BLaER1 (cell line): ENCODE measurements at regions not wholly inside any gene's neighbourhood (a gene's known extent, or its start where the extent isn't known, plus 50 kb on each side); places are given as distances from the start of the nearest gene placed in this dataset.

Experiments
- H3K27ac ChIP-seq: shearing (Covaris generic); formaldehyde crosslinking; 2 replicates; pipeline ENCODE4 v1.8.1; 2022
- H3K27me3 ChIP-seq: shearing (Covaris generic); formaldehyde crosslinking; 2 replicates; pipeline ENCODE4 v1.8.1; 2022
- H3K36me3 ChIP-seq: shearing (Covaris generic); formaldehyde crosslinking; 2 replicates; pipeline ENCODE4 v1.8.1; 2022
- H3K4me1 ChIP-seq: shearing (Covaris generic); formaldehyde crosslinking; 2 replicates; pipeline ENCODE4 v1.8.1; 2022
- H3K4me2 ChIP-seq: shearing (Covaris generic); formaldehyde crosslinking; 2 replicates; pipeline ENCODE4 v1.8.1; 2022
- H3K4me3 ChIP-seq: shearing (Covaris generic); formaldehyde crosslinking; 2 replicates; pipeline ENCODE4 v1.8.1; 2022
- H3K9ac ChIP-seq: shearing (Covaris generic); formaldehyde crosslinking; 2 replicates; pipeline ENCODE4 v1.8.1; 2022
- H3K9me3 ChIP-seq: shearing (Covaris generic); formaldehyde crosslinking; 2 replicates; pipeline ENCODE4 v1.8.1; 2022
- H4K20me1 ChIP-seq: shearing (Covaris generic); formaldehyde crosslinking; 2 replicates; pipeline ENCODE4 v1.8.1; 2022
- Cebpa-rat ChIP-seq: shearing (Covaris generic); IDR thresholded peaks from 2 replicates; pipeline ENCODE4 v1.8.1; 2022

DNA sequence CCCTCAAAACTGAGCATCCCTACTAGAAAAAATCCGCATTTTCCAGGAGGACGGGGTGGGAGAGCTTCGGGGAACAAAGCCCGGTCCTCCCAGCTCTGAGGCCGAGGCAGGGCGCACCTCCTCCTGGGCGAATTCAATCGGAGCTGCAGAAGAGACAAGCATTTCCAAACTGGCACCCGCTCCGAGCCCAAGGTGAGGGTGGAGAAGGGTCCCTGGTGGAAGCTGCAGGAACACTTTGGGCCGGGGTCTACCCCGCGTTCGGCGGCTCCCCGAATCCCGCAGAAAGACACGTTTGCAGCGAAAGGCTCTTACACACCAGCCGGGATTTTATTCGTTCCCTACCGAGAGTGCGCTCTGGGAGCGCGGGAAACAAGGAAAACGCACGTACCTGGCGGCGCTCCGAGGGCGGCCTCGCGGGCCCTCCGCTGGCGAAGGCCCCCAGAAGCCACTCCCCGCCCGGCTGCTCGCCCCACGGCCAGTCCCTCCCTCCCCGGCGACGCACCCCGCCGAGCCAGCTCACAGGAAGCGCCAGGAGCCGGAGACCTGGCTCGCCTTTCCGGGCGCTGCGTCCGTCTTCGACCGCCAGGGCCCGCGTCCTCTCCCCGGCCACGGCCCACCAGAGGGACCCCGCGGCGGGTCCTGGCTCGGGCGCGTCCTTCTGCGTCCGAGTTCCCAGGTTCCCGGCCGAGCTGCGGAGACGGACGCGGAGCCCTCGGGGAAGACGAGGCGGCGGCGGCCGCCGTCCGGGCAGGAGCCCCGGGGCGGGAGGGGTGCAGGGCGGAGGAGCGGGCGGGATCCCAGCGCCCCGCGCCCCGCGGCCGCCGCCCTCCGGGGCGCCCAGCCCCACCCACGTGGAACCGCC lies 49.8 kb upstream of the BAHCC1 start:
- Histone ChIP-seq H3K4me3 (peak overlapping the region; percentile 96), H3K4me2 (peak overlapping the region; percentile 96), H3K4me1 (peaks cover 61% of the 10 kb centered on the region), H4K20me1 (peaks cover 46% of the 10 kb centered on the region), H3K9ac (peak overlapping the region; percentile 100), H3K9me3 (no peaks in the 10 kb centered on the region), H3K27ac (peak overlapping the region; percentile 99), H3K36me3 (peaks cover 25% of the 10 kb centered on the region), H3K27me3 (peaks cover 55% of the 10 kb centered on the region)
- TF ChIP-seq Cebpa-rat: no peak
